Smooth muscle cell (in vitro differentiated cells): ENCODE measurements at regions not wholly inside any gene's neighbourhood (a gene's known extent, or its start where the extent isn't known, plus 50 kb on each side); places are given as distances from the start of the nearest gene placed in this dataset.

Source experiments
- DNase-seq: peaks from one replicate; lab custom pipeline; 2025; ENCODE audit not compliant: unreplicated experiment; lab: John Stamatoyannopoulos, UW
- H2AFZ ChIP-seq: fragments of 200-600 bp; sonication (generic); 2 replicates; pipeline ENCODE4 v1.6.0; 2016; ENCODE audit warnings: antibody characterized with exemption, low read depth, mild to moderate bottlenecking
- H3F3A ChIP-seq: fragments of 200-600 bp; sonication (generic); 2 replicates; pipeline ENCODE4 v1.6.0; 2017; ENCODE audit warnings: antibody characterized with exemption, low read depth
- H3K27ac ChIP-seq: fragments of 200-600 bp; sonication (generic); 2 replicates; pipeline ENCODE4 v1.5.1; 2016; ENCODE audit warnings: low read depth, mild to moderate bottlenecking
- H3K27me3 ChIP-seq: fragments of 200-600 bp; sonication (generic); 2 replicates; pipeline ENCODE4 v1.6.1; 2016; ENCODE audit warnings: low read depth, mild to moderate bottlenecking
- H3K36me3 ChIP-seq: fragments of 200-600 bp; sonication (generic); 2 replicates; pipeline ENCODE4 v1.5.1; 2016; ENCODE audit warnings: low read depth
- H3K4me1 ChIP-seq: fragments of 200-600 bp; sonication (generic); 2 replicates; pipeline ENCODE4 v1.5.1; 2016; ENCODE audit warnings: low read depth
- H3K4me2 ChIP-seq: fragments of 200-600 bp; sonication (generic); 2 replicates; pipeline ENCODE4 v1.6.0; 2016; ENCODE audit warnings: mild to moderate bottlenecking
- H3K4me3 ChIP-seq: fragments of 200-600 bp; sonication (generic); 2 replicates; pipeline ENCODE4 v1.5.1; 2016; ENCODE audit warnings: mild to moderate bottlenecking
- H3K79me2 ChIP-seq: fragments of 200-600 bp; sonication (generic); 2 replicates; pipeline ENCODE4 v1.6.0; 2016; ENCODE audit warnings: low read depth, mild to moderate bottlenecking
- H3K9ac ChIP-seq: fragments of 200-600 bp; sonication (generic); 2 replicates; pipeline ENCODE4 v1.6.0; 2016; ENCODE audit warnings: low read depth
- H3K9me3 ChIP-seq: fragments of 200-600 bp; sonication (generic); replicated peaks from 2 replicates; pipeline ENCODE4 v1.5.1; 2016; ENCODE audit warnings: low read depth
- H4K20me1 ChIP-seq: fragments of 200-600 bp; sonication (generic); 2 replicates; pipeline ENCODE4 v1.6.0; 2016; ENCODE audit warnings: low read depth
- CTCF ChIP-seq: fragments of 200-600 bp; sonication (generic); IDR thresholded peaks from 2 replicates; pipeline ENCODE4 v1.5.1; 2017; ENCODE audit warnings: borderline replicate concordance, mild to moderate bottlenecking, antibody characterized with exemption; ENCODE audit not compliant: insufficient read depth, poor library complexity, severe bottlenecking
- WGBS: methylation state at CpG from one replicate; pipeline ENCODE4 v1.1.7; 2016; ENCODE audit warnings: low lambda C conversion rate; 5-methylcytosine and 5-hydroxymethylcytosine counted together

GRCh38 chr6:156181506-156181905, 595.7 kb upstream of the ARID1B start:
- H3K4me2 ChIP-seq: no peak overlapping the region
- 88% methylated on average over 6 of the region's 6 CpGs for WGBS
- H3K79me2 ChIP-seq: no peaks in the 10 kb centered on the region
- no peak overlapping the region for H3K4me3 ChIP-seq
- H3K9me3 ChIP-seq: no peaks in the 10 kb centered on the region
- no peak overlapping the region for H3K9ac ChIP-seq
- no peaks in the 10 kb centered on the region for H3K36me3 ChIP-seq
- H3F3A ChIP-seq: no peaks in the 10 kb centered on the region
- H3K27me3 ChIP-seq: no peaks in the 10 kb centered on the region
- no peaks in the 10 kb centered on the region for H4K20me1 ChIP-seq
- no peak for DNase-seq
- H3K4me1 ChIP-seq: no peaks in the 10 kb centered on the region
- H3K27ac ChIP-seq: no peak overlapping the region
- H2AFZ ChIP-seq: no peak overlapping the region
- TF ChIP-seq CTCF: no peak

DNA sequence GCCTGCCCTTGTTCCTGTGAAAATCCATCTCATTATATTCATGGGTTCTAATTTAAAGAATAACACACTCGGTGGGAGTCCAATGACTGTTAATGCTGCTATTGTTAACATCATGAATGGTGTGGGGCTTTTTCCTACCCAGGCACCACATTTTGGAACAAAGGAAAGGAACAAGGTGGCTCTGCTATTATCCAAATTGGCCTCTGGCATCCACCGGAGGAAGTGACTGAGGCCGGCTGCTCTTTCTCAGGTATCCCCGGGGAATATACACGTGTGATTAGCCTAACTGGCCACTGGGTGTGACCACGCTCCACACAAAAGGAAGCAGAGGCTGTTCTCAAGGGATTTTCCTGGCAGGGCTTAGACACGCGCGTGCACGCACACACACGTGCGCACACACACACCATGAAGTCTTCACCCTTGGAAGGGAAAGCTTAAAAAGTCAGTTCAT, 601.2 kb upstream of the ARID1B start:
- no peak overlapping the region for H3K27ac ChIP-seq
- DNase-seq: no peak
- H3K4me3 ChIP-seq: no peak overlapping the region
- no peak overlapping the region for H2AFZ ChIP-seq
- H3K9ac ChIP-seq: no peak overlapping the region
- H3K4me2 ChIP-seq: peak overlapping the region; percentile 3
- H3K4me1 ChIP-seq: peaks cover 7% of the 10 kb centered on the region
- H3F3A ChIP-seq: no peaks in the 10 kb centered on the region
- no peaks in the 10 kb centered on the region for H3K27me3 ChIP-seq
- H3K79me2 ChIP-seq: no peaks in the 10 kb centered on the region
- H3K36me3 ChIP-seq: no peaks in the 10 kb centered on the region
- H3K9me3 ChIP-seq: no peaks in the 10 kb centered on the region
- WGBS: 29% methylated on average over 12 of the region's 12 CpGs
- TF ChIP-seq CTCF: peak; percentile 26
- H4K20me1 ChIP-seq: no peaks in the 10 kb centered on the region

- Histone ChIP-seq H3K9me3 (no peaks in the 10 kb centered on the region), H2AFZ (no peak overlapping the region), H3K4me1 (peaks cover 7% of the 10 kb centered on the region), H3K36me3 (no peaks in the 10 kb centered on the region), H3K9ac (no peak overlapping the region), H3K79me2 (no peaks in the 10 kb centered on the region), H4K20me1 (no peaks in the 10 kb centered on the region), H3K27me3 (no peaks in the 10 kb centered on the region), H3F3A (no peaks in the 10 kb centered on the region), H3K4me3 (no peak overlapping the region), H3K27ac (no peak overlapping the region), H3K4me2 (no peak overlapping the region)
- DNase-seq: no peak
- WGBS: 46% methylated on average over 3 of the region's 3 CpGs
- no peak for TF ChIP-seq CTCF
Observed at GRCh38 chr6:156175433-156175832, 601.7 kb upstream of the ARID1B start.

GRCh38 chr6:156174031-156174890, 602.9 kb upstream of the ARID1B start:
- DNase-seq: no peak
- H2AFZ ChIP-seq: no peak overlapping the region
- no peak overlapping the region for H3K4me2 ChIP-seq
- no peaks in the 10 kb centered on the region for H3F3A ChIP-seq
- no peak overlapping the region for H3K9ac ChIP-seq
- no peaks in the 10 kb centered on the region for H3K79me2 ChIP-seq
- H3K36me3 ChIP-seq: no peaks in the 10 kb centered on the region
- peaks cover 7% of the 10 kb centered on the region for H3K4me1 ChIP-seq
- no peak overlapping the region for H3K27ac ChIP-seq
- no peaks in the 10 kb centered on the region for H4K20me1 ChIP-seq
- TF ChIP-seq CTCF: no peak
- H3K27me3 ChIP-seq: no peaks in the 10 kb centered on the region
- H3K4me3 ChIP-seq: no peak overlapping the region
- no peaks in the 10 kb centered on the region for H3K9me3 ChIP-seq
- WGBS: 78% methylated on average over 11 of the region's 11 CpGs
